HUDEP-2 (cell line): ENCODE measurements at regions not wholly inside any gene's neighbourhood (a gene's known extent, or its start where the extent isn't known, plus 50 kb on each side); places are given as distances from the start of the nearest gene placed in this dataset.

Source experiments
- DNase-seq, 76 experiments: peaks; one replicate each; lab custom pipeline; 2025; ENCODE audit not compliant: unreplicated experiment in 76 of 76; lab: John Stamatoyannopoulos, UW

DNA sequence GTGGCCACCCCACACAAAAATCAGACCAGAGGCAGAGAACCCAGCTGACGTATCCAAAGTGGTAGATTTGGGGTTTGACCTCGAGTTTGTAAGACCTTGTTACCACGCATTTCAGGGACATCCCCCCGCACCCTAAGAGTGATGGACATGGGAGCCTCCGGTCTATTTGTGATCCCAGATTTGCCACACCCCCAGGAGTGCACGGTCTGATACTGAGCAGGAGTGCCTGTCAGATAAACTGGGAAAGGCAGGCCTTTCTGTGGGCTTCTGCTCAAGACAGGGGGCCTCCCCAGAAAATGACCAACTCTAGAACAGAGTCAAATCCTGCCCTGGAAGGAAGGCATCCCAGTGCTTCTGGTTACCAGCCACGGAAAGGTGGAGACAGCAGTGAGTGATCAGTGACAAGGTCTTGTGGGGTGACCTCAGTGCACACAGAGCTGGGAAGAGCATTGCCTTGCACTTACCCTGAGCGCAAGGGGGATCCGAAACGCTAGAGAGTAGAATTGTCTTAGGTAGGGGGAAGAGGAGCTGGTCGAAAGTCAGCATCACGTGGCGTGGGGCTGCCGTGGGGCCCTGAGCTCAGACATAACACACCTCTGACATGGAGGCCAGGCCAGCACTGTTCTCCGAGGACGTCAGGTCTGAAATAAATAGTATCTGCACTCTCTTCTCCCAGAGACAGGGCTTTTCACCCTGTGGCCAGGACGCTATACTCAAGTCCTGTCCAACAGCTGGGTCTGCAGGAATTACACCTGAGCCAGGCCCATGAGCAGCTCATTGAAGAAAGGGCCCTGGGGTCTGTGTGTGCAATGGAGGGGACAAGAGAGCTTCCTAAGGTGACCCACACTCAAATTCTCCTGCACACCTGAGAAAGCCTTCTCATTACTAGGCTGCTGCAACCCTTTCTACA is 242.4 kb upstream of the SALL3 start:
- DNase-seq: no peak

DNA sequence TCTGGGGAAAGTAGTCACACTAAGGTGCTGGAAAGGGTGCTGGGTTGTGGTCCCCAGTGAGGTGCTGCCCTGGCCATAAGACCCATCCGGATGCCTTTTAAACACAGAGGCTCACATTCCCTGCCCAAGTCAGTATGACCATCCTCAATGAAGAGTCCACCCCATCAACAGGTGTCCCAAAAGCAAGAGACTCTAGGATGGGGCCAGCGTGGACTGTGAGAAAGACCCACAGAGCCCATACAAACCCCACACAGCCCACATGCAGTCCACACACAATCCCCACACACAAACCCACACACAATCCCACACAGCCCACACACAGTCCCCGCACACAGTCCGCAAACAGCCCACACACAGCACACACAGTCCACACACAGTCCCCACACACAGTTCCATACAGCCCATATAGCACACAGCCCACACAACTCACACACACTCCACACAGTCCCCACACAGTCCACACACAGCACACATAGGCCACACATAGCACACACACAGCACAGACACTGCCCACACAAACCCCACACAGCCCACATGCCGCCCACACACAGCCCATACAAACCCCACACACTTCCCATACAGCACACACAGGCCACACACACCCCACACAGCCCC is 241.4 kb upstream of the SALL3 start:
- DNase-seq: no peak

DNA sequence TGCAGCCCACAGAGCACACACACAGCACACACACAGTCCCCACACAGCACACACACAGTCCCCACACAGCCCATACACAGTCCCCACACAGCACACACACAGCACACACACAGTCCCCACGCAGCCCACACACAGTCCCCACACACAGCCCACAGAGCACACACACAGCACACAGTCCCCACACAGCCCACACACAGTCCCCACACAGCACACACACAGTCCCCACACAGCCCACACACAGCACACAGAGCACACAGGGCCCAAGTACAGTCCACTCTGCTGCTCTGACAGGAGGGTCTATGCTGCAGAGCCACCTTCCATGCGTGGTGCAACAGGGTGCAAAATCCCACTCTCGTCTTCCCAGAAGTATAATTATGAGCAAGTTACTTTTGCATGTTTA is 240.5 kb upstream of the SALL3 start:
- DNase-seq: no peak

DNA sequence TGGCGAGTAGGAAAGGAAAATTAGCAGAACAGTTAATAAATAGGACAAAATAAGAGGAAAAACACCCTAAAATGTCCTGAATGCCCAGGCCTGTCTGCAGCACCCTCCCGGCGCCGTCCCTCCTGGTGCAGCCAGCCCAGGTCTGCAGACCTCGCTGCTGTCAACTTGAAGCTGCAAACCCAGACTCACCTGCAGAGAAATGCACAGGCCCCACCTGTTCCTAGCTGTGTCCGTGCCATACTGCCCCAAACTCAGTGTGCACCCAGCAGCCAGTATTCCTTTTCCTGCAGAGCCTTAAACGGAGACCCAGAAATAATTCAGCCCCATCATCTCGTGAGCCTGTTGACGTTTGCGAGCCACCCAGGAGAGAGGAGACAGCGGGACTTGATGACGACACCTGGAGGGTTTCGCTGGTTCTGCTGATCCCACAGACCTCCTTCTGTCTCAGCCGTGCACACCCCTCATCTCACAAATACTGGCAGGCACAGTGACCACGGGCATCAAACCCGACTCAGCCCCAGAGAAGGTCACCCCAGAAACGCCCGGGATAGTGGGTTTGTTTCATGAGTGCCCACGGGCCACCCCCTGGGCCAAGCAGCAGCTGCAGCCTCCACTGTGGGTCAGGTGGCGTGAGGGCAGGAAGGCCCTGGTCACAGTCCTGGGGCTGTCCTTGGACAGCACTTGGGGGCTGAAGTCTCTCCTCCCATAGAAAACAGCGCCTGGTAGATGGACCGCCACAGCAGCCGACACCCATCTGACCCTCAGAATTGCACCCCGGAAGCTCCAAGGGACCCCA is 239.5 kb upstream of the SALL3 start:
- DNase-seq: no peak

DNA sequence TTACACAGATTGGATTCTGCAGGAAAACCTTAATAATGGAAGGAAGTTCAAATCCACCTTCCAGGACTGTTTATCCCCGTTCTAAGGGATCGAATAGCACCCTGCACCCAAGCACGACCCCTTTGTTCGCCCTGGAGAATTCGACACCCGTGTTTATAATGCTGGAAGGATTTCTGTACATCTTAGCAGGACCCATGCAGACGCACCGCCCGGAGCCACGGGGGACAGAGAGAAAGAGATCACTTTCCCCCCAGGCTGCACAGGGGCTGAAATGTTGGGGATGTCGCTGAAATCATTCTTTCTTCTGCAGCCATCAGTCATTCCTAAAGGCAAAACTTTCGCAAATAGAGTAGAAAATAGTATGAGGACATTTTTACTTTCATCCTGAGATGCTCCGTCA is 238.7 kb upstream of the SALL3 start:
- no peak for DNase-seq

DNA sequence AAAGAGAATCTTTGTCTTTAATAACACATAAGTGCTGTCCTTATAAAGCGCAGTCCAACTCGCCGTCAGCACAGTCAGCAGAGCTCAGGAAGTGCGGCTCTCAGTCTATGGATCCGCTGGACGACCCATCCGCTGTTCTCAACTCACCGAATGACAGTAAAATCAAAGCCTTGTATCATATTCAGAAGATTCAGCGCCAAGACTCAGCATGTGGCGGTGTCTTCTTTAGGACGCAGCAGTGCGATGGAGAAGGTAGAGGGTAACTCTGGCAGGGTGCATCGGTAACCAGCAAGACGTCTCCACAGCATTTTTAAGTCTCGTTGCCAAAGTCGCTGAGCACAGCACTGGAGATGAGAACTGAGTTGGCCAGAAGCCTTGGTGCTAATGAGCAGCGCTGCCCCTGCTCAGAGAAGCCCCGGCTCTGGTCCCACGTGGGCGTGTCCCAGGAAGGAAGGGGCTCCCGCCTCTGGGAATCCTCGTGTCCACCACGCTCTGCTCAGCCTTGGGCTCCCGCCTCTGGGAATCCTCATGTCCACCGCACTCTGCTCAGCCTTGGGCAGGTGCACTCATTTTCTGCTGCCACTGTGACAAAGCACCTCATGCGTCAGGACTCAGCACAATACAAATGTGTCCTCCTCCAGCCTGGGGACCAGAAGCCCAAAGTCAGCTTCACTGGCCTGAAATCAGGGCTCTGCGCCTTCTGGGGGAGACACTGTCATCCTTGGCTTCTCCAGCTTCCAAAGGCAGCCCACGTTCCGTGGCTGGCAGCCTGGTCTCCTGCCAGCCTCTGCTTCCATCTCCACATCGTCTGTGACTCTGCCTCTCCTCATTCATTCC is 238.0 kb upstream of the SALL3 start:
- DNase-seq: no peak

DNA sequence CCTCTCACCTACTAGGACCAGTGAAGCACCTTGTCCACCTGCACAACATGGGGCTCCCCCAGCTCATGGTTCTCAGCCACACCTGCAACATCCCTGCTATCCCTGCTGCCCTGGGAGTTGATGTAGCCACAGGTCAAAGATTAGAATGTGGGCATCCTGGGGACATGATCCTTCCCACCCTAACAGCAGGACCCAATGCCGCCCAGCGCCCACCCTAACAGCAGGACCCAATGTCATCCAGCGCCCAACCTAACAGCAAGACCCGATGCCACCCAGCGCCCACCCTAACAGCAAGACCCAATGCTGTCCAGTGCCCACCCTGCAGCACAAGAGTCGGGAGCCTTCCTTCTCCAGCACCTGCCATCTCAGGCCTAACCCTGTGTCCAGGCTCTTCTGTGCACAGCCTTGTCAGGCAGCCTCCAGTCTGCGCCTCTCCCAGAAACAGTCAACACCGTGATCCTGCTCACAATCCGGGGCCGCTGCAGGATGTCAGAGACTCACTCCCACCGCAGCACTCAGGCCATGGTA is 237.3 kb upstream of the SALL3 start:
- no peak for DNase-seq

DNA sequence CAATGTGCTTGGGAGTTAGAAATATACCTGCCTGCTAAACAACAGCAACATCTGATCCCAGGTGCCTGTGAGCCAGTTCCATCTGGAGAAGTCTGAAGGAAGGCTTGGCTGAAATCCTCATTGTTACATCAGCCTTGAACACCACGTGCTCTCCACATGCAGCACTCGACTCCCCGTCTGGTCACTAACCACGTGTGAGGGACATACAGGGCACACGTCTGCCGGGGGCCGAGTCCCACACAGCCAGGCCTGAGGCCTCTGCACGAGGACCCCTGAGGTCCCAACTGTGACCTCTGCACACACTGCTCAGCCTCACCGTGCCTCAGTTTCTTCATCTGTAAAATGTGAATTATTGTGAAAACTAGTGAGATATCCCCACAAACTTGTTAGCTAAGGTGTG is 236.5 kb upstream of the SALL3 start:
- DNase-seq: no peak

DNA sequence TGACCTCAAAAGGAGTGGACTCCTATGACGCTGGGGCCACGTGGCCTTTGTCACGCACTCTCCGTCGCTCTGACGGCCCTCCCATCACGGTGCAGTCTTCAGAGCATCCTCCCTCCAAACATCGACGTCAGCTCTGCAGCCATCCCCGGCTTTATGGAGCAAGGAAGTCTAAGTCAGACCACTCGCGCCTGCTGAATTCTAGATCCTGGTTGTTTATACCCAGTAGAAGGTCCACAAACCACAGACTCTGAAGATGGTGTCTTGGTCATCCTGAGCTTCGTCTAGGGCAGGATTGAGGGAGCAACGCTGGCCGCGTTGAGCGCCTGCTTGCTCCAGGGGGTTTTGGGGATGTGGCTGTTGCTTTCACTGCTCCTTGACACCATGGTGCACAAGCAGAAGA is 228.0 kb upstream of the SALL3 start:
- no peak for DNase-seq

DNA sequence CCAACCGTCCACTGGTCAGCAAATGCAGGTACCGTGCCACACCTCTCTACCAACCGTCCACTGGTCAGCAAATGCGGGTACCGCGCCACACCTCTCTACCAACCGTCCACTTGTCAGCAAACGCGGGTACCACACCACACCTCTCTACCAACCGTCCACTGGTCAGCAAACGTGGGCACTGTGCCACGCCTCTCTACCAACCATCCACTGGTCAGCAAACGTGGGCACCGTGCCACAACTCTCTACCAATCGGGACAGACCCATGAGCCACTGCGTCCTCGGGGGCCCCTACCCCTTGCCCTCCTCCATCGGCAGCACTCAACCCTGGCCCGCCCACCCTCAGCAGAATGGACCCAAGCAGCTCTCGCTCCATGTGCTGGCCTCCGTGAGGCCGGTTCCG is 226.4 kb upstream of the SALL3 start:
- DNase-seq: no peak

DNA sequence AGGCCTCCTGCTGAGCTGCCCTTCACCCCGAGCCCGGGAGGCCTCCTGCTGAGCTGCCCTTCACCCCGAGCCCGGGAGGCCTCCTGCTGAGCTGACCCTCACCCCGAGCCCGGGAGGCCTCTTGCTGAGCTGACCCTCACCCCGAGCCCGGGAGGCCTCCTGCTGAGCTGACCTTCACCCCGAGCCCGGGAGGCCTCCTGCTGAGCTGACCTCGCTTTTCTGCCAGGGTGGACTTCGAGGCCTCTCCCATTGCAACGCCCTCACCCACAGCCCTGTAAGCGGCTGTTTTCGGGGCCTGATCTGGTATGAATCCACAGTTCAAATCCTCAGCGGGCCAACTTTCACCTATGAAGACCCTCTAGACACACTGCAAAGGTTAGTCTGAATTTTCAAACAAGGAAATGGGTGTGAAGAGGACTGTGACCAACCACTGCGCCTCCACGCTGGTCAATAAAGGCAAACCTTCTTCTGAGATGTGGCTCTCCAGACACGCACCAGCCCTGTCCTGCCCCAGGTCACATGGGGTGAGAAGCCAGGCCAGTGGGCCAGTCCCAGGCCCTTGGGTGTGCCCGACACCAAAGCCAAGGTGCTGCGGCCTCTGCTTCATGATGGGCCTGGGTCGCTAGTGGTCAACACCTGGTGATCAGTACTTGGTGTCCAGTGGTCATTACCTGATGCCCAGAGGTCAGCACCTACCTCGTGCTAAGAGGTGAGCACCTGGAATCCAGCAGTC is 225.1 kb upstream of the SALL3 start:
- DNase-seq: no peak

DNA sequence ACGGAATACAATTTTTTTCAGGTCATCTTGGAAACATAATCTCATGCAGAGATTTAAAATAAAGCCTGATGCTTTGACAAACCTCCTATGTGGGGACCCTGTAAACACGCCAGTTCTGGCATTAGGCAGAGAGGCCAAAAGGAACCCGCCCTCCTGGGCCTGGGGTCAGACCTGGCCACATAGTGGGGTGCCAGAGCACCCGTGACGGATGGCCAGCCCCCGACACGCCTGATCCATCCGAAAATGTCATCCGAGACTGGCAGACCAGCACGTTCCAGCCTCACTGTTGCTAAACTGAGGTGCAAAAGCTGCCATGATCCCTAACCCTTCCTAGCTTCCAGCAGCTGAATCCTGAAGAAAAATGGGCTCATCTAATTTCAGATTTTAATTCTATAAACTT is 222.6 kb upstream of the SALL3 start:
- no peak for DNase-seq

DNA sequence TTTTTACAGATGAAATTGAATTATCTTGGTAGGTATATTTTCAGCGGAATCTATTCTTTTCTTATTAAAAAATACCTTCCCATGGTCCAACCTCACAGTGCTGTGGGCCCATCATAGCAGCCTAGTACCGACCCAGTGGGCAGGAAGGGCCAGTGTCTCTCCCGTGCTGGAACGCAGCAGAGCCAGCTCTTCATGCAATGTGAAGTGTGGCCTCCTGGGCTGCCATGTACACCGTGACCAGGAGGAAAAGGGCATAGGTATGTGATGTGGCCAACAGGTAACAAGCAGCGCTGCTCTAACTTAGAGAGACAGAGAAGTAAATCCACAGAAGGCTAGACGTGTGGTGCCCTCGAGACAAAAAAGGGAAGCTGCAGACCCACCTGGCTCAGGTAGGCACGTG is 221.1 kb upstream of the SALL3 start:
- DNase-seq: no peak

DNA sequence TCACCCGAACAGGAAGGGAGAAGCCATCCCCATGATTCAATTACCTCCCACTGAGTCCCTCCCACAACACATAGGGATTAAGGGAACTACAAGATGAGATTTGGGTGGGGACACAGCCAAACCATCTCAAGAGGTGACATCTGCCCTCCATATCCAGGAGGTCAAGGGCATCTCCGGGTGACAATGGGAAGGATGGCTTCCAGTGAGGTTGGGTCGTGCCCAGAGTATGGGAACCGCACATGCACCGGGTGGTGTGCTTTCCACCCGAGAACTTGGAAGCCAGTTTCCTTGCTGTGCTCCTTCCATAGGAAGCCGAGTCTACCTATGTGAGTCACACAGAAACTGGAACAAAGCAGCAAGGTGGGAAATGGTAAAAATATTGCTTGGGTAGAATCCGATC is 216.9 kb upstream of the SALL3 start:
- DNase-seq: no peak

DNA sequence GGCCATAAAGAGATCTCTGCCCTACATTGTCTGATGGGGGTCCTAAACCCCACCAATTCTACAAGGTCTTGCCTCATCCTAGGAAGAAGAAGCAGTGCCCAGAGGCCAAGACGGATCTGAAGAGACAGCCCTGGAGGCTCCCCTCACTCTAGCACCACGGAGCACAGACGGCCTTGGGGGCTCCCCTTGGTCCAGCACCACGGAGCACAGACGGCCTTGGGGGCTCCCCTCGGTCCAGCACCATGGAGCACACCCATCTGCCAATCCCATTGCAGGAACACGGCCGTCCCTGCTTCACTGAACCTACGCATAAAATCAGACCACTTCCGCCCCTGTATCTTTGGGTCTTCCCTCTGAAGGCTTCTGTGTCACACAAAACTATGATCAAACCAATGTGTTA is 215.1 kb upstream of the SALL3 start:
- no peak for DNase-seq

DNA sequence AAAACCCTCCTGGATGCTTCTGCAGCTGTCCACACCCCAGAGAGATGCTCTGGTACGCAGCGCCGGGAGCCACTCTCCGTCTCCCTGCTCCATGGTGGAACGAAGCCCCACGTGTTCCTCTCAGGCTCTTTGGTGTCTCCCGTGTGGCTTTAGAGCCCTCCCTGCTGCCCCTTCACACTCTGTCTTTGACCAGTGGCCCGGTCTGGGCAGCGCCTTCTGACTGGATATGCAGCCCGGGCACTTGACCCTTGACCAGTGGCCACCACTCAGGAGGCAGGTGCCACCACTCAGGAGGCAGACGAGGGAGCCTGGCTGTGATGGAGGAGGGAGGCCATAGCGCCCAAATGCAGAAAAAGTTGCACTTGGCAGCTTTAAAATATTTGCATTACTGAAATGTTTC is 214.5 kb upstream of the SALL3 start:
- DNase-seq: no peak

DNA sequence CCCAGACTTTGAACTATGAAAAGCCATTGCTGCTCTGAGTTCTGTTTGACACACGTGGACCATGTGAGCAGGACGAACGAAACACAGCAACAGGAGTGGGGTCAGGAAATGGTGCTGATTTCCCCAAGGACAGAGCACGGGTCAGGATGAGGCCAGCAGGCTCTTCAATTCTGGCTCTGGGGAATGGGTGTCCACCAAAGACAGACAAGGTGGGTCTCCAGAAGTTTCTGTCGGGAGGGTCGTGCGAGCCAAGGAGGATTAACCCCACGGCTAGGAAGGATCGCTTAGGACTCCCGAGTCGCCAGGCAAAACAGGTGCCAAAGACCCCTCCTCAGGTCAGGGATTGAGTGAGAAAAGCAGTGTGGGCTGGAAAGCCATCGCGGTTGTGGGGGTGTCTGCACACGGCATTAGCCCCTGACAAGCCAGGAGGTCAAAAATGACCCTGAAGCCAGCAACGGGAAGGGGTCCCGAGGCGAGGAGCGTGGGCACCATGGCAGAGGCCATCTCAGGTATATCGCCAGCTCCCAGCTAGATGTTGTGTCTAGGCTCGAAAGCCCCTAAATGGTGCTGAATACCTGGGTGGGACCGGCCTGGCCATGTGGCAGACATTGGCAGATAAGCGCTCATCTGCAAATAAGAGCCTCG is 213.9 kb upstream of the SALL3 start:
- no peak for DNase-seq

DNA sequence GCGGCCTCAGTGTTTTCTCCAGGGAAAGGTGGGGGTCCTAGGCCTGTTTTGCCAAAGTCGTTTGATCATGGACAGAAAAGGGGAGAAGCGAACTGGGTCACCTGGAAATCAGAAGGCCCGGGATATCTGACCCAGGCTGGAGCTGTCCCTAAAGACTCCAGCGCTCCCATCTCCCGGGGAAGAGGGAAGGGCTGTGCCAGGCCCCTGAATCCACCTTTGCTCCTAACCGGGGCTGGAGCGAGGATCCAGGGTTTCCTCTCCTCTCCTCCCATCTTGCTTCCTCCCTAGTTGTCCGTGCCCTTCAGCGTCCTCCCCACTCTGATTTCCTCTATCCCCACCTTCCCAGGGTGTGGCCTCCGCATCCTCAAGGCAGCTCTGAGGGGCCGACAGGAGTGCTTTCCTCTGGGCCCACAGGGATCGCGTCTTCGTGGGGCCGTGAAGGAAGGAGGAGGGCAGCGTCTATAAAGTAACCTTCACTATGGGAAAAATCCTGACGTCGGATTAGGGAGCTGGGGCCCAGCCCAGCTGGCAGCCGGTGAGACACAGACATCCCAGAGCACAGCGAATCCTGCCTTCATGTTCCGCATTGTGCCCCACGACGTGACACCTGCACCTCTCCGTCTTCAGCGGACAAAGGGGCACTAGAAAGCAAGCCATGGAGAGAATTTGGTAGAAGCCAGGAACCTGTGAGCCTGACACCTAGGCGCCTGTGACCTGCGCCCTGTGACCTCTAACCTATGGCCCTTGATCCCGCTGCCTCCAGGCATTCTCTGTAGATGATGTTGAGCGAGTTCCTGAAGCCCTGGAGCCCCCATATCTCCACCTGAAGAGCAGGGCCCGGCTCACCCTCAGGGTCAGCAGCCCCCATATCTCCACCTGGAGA is 212.7 kb upstream of the SALL3 start:
- DNase-seq: no peak
